ENCODE measurements at regions not wholly inside any gene's neighbourhood (a gene's known extent, or its start where the extent isn't known, plus 50 kb on each side); places are given as distances from the start of the nearest gene placed in this dataset.

DNA sequence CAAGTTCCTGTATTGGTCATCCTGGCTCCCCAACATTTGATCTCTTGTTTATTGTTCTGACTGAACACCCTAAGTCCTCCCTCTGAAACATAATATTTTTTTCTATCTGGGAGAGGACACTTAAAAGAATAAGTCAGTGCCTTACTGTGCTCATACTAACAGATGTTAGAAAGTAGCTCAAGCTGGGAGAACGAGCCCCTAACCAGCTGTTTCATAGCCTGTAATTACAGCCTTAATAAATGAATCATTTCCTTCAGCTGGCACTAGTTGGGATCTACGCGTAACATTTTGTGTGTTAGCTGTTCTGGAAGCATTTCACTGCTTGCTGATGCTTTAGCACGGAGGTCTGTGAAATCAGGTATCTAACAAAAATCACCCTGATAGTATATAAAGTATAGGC lies 345.9 kb upstream of the RIOK2 start:
- TF ChIP-seq CBFB (CRISPR knock-in tag; IDR thresholded peaks at IDR 0.05; ENCODE audit: low read depth) (no peak), NR3C1 (CRISPR knock-in tag; conservative IDR thresholded peaks at IDR 0.05; ENCODE audit: low read depth) (no peak), ZNF219 (CRISPR knock-in tag; IDR thresholded peaks at IDR 0.05; ENCODE audit: borderline replicate concordance) (no peak), ZNF396 (CRISPR knock-in tag; IDR thresholded peaks at IDR 0.05; ENCODE audit: borderline replicate concordance) (no peak), ESRRA (CRISPR knock-in tag; IDR thresholded peaks at IDR 0.05; ENCODE audit: borderline replicate concordance) (no peak)
- TF ChIP-seq, protein P1, sequence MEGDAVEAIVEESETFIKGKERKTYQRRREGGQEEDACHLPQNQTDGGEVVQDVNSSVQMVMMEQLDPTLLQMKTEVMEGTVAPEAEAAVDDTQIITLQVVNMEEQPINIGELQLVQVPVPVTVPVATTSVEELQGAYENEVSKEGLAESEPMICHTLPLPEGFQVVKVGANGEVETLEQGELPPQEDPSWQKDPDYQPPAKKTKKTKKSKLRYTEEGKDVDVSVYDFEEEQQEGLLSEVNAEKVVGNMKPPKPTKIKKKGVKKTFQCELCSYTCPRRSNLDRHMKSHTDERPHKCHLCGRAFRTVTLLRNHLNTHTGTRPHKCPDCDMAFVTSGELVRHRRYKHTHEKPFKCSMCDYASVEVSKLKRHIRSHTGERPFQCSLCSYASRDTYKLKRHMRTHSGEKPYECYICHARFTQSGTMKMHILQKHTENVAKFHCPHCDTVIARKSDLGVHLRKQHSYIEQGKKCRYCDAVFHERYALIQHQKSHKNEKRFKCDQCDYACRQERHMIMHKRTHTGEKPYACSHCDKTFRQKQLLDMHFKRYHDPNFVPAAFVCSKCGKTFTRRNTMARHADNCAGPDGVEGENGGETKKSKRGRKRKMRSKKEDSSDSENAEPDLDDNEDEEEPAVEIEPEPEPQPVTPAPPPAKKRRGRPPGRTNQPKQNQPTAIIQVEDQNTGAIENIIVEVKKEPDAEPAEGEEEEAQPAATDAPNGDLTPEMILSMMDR (IDR thresholded peaks at IDR 0.05), result no peak
- TF ChIP-seq, protein P2, sequence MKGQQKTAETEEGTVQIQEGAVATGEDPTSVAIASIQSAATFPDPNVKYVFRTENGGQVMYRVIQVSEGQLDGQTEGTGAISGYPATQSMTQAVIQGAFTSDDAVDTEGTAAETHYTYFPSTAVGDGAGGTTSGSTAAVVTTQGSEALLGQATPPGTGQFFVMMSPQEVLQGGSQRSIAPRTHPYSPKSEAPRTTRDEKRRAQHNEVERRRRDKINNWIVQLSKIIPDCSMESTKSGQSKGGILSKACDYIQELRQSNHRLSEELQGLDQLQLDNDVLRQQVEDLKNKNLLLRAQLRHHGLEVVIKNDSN (CRISPR knock-in tag; IDR thresholded peaks at IDR 0.05), result no peak
- TF ChIP-seq, protein P3, sequence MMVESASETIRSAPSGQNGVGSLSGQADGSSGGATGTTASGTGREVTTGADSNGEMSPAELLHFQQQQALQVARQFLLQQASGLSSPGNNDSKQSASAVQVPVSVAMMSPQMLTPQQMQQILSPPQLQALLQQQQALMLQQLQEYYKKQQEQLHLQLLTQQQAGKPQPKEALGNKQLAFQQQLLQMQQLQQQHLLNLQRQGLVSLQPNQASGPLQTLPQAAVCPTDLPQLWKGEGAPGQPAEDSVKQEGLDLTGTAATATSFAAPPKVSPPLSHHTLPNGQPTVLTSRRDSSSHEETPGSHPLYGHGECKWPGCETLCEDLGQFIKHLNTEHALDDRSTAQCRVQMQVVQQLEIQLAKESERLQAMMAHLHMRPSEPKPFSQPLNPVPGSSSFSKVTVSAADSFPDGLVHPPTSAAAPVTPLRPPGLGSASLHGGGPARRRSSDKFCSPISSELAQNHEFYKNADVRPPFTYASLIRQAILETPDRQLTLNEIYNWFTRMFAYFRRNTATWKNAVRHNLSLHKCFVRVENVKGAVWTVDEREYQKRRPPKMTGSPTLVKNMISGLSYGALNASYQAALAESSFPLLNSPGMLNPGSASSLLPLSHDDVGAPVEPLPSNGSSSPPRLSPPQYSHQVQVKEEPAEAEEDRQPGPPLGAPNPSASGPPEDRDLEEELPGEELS (CRISPR knock-in tag; IDR thresholded peaks at IDR 0.05), result no peak
- TF ChIP-seq, protein P4, sequence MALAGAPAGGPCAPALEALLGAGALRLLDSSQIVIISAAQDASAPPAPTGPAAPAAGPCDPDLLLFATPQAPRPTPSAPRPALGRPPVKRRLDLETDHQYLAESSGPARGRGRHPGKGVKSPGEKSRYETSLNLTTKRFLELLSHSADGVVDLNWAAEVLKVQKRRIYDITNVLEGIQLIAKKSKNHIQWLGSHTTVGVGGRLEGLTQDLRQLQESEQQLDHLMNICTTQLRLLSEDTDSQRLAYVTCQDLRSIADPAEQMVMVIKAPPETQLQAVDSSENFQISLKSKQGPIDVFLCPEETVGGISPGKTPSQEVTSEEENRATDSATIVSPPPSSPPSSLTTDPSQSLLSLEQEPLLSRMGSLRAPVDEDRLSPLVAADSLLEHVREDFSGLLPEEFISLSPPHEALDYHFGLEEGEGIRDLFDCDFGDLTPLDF (CRISPR knock-in tag; IDR thresholded peaks at IDR 0.05), result no peak
- TF ChIP-seq, protein P5, sequence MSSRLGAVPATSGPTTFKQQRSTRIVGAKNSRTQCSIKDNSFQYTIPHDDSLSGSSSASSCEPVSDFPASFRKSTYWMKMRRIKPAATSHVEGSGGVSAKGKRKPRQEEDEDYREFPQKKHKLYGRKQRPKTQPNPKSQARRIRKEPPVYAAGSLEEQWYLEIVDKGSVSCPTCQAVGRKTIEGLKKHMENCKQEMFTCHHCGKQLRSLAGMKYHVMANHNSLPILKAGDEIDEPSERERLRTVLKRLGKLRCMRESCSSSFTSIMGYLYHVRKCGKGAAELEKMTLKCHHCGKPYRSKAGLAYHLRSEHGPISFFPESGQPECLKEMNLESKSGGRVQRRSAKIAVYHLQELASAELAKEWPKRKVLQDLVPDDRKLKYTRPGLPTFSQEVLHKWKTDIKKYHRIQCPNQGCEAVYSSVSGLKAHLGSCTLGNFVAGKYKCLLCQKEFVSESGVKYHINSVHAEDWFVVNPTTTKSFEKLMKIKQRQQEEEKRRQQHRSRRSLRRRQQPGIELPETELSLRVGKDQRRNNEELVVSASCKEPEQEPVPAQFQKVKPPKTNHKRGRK (CRISPR knock-in tag; IDR thresholded peaks at IDR 0.05; ENCODE audit: borderline replicate concordance), result no peak

Data from WTC11 (cell line).